ENCODE measurements at regions not wholly inside any gene's neighbourhood (a gene's known extent, or its start where the extent isn't known, plus 50 kb on each side); places are given as distances from the start of the nearest gene placed in this dataset.

DNA sequence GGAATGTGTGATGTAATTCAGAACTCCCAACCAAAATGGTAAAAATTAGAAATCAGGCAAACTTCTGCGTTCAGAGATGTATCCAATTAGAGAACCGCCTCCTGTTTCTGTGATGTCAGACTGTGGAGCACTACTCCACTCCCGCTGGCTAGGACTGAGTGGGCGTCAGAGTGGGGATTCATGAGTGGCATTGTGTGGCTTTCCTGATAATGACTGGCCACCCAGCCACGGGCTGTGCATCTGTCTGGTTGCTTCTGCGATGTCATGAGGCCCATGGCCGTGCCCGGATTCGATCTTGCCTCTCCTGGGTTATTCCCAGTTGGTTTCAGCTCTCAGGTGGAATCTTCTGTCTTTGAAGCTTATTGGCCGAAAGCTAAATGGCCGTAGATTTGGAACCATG, 87.1 kb upstream of the KCNA1 start:
- TF ChIP-seq, protein P1, sequence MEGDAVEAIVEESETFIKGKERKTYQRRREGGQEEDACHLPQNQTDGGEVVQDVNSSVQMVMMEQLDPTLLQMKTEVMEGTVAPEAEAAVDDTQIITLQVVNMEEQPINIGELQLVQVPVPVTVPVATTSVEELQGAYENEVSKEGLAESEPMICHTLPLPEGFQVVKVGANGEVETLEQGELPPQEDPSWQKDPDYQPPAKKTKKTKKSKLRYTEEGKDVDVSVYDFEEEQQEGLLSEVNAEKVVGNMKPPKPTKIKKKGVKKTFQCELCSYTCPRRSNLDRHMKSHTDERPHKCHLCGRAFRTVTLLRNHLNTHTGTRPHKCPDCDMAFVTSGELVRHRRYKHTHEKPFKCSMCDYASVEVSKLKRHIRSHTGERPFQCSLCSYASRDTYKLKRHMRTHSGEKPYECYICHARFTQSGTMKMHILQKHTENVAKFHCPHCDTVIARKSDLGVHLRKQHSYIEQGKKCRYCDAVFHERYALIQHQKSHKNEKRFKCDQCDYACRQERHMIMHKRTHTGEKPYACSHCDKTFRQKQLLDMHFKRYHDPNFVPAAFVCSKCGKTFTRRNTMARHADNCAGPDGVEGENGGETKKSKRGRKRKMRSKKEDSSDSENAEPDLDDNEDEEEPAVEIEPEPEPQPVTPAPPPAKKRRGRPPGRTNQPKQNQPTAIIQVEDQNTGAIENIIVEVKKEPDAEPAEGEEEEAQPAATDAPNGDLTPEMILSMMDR (IDR thresholded peaks at IDR 0.05), result no peak
- no peak for ATAC-seq (ENCODE audit: low FRiP score)
- DNase-seq (ENCODE audit: low spot score), result no peak

- DNase-seq (ENCODE audit: low spot score) (no peak), ATAC-seq (ENCODE audit: low FRiP score) (no peak)
- TF ChIP-seq, protein P1 (IDR thresholded peaks at IDR 0.05), result no peak
These were observed 85.3 kb upstream of the KCNA1 start for GRCh38 chr12:4824380-4824779.

DNA sequence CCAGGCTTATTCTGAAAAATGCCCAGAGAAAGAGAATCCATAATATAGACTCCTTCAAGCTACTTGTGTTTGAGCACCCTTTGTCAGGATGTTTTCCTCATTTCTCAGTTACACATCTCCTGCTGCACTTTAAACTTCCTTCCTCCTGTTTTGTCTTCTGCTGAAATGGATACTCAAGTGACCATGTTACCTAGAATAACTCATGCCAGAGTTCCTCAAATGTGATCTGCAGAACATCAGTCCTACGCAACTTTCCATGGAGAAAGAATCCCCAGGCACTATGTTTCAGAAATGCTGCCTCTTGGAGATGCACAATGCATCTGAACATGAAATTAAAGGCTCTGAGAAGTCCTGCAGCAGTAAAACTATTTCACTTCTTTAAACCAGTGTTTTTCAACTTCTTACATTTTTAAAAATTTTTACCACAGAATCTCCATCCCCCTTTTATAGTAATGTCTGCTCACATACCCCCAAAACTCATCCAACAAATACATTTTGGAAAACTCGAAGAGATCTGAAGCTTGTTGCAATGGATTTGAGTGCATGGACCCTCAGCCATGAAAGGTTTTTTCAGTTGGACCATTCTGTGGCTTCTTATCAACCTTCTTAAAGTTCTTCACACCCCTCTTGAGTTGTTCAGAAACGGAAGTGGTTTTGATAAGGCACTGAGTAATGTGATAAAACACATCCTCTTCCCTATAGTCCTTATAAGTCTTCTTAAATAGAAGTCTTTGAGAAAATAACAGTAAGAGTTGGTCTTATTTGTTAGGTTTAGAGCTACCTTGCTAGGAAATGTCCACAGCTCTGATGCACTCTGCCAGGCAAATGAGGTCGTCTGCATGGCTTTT, 84.5 kb upstream of the KCNA1 start:
- DNase-seq (ENCODE audit: low spot score) (no peak), ATAC-seq (ENCODE audit: low FRiP score) (no peak)
- TF ChIP-seq, protein P1 (IDR thresholded peaks at IDR 0.05), result no peak

DNA sequence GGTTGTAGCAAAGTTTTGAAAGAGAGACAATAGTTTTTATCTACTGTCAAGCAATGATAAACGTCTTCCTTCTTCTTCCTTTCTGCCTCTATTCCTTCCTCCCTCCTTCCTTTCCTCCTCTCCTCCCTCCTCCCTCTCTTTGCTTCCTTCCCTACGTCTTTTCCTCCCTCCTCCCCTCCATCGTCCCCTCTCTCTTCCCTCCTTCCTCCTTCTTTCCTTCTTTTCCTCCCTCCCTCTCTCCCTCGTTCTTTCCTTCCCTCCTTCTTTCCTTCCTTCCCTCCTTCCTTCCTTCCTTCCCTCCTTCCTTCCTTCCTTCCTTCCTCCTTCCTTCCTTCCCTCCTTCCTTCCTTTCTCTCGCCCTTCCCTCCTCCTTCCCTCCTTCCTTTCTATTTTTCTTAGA, 82.8 kb upstream of the KCNA1 start:
- DNase-seq (ENCODE audit: low spot score) (no peak), ATAC-seq (ENCODE audit: low FRiP score) (no peak)
- TF ChIP-seq, protein P1 (IDR thresholded peaks at IDR 0.05), result no peak

DNA sequence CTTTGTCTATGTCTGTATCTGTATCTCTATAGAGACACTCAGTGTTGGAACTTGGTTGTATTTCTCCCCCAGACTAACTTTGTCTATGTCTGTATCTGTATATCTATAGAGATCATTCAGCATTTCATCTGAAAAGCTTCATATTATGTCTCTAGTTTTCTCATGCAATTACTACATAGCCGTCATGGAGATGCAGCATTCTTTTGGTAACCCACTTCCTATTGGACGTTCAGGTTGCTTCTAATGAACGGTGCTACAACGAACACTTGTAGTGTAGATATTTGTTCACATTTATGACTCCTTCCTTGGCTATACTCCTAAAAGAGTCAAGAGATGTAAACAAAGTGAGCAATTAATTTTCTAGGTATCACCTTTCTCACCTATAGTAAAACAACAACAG, 81.5 kb upstream of the KCNA1 start:
- ATAC-seq (ENCODE audit: low FRiP score) (no peak), DNase-seq (ENCODE audit: low spot score) (no peak)
- TF ChIP-seq, protein P1 (IDR thresholded peaks at IDR 0.05), result no peak

GRCh38 chr12:4829161-4829792, 80.4 kb upstream of the KCNA1 start:
- ATAC-seq (ENCODE audit: low FRiP score) (no peak), DNase-seq (ENCODE audit: low spot score) (no peak)
- TF ChIP-seq, protein P1 (IDR thresholded peaks at IDR 0.05), result no peak

GRCh38 chr12:4829793-4830162, 79.9 kb upstream of the KCNA1 start:
- ATAC-seq (ENCODE audit: low FRiP score) (no peak), DNase-seq (ENCODE audit: low spot score) (no peak)
- TF ChIP-seq, protein P1 (IDR thresholded peaks at IDR 0.05), result no peak
